ENCODE measurements at regions not wholly inside any gene's neighbourhood (a gene's known extent, or its start where the extent isn't known, plus 50 kb on each side); places are given as distances from the start of the nearest gene placed in this dataset.

DNA sequence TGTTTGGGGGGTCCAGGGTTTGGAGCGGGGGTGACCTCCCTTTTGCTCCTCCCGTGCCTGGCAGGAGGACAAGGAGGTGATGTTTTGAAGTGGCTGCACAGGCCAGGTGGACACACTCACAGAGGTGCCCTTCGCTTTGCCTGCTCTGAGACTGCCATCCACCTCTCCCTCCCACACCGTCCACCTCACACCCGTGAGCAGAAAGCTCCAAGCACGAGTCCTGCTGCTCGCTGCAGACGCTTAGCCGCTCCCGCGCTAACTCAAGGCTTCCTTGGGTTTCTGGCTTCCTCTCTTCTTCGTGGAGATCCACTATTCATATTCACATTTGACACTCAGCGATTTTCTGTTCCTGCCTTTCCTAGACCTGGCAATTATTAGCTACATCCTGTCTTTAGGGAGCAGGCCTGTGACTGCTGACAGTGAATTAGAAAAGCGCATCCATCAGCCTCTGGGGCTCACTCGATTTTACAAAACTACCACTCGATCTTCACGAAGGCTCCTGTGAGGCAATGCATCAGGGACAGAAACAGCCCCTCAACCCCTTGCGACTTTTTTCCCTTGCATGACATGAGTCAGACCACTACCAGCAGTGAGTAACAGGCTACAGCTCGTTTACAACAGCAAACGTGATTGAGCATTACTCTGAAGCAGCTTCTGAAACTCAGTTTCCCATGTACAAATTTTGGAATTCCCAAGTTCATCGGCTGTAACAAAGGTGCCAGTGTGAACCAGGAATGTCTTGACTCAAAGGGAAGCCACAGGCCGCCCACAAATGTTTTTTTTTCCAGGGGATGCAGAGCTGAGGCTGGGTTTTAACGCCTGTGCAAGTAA lies 238.7 kb upstream of the SOX11 start:
- ATAC-seq (no peak), DNase-seq (ENCODE audit: low spot score) (no peak)
- H3K4me1 Mint-ChIP-seq (ENCODE audit: low read depth in 2 of 2) = no peaks in the 10 kb centered on the region
- no peaks in the 10 kb centered on the region for H3K36me3 Mint-ChIP-seq
- H3K27me3 Mint-ChIP-seq = no peaks in the 10 kb centered on the region
- no peak overlapping the region for H3K4me3 Mint-ChIP-seq
- no peak overlapping the region for H3K27ac Mint-ChIP-seq
- H3K9me3 Mint-ChIP-seq = peaks cover 3% of the 10 kb centered on the region

DNA sequence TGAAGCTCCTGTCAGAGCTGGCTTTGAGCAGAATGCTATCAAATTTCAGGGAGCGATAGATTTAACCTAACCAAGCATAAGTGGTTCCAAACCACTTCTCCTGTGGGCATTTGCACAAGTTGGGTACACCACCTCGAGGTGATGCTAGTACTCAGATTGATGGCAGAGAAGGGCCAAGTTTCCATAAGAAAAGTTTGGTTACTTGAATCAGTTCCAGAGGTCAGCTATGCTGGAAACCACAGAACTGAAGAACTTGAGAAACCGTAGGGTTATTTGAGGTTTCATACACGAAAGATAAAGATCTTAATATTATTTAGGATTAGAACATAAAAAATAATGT lies 238.2 kb upstream of the SOX11 start:
- no peaks in the 10 kb centered on the region for H3K36me3 Mint-ChIP-seq
- no peak overlapping the region for H3K27ac Mint-ChIP-seq
- H3K4me1 Mint-ChIP-seq (ENCODE audit: low read depth in 2 of 2) = no peaks in the 10 kb centered on the region
- no peak for DNase-seq (ENCODE audit: low spot score)
- no peaks in the 10 kb centered on the region for H3K27me3 Mint-ChIP-seq
- peaks cover 3% of the 10 kb centered on the region for H3K9me3 Mint-ChIP-seq
- no peak for ATAC-seq
- no peak overlapping the region for H3K4me3 Mint-ChIP-seq

- H3K27ac Mint-ChIP-seq = no peak overlapping the region
- H3K4me1 Mint-ChIP-seq (ENCODE audit: low read depth in 2 of 2) = no peaks in the 10 kb centered on the region
- no peaks in the 10 kb centered on the region for H3K36me3 Mint-ChIP-seq
- no peak for ATAC-seq
- H3K27me3 Mint-ChIP-seq = no peaks in the 10 kb centered on the region
- peaks cover 15% of the 10 kb centered on the region for H3K9me3 Mint-ChIP-seq
- no peak overlapping the region for H3K4me3 Mint-ChIP-seq
- no peak for DNase-seq (ENCODE audit: low spot score)
Observed at GRCh38 chr2:5459041-5459440, 233.1 kb upstream of the SOX11 start.

DNA sequence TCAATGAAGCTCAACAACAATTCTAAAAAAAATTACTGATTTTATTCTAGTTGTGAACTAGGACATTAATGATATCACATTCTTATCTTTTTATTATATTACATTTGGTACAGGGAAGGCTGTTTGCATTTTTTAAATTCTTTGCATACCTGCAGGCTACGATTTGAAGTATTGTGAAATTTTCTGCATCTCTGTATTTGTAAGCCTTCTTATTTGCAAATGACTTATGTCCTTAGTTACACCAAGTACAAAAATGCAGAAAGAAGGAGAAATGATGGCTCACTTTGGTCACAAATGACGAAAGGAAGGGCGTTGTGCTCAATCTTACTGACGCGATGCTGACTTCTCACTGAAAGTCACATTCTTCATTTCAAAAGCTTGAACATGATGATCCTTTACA lies 227.5 kb upstream of the SOX11 start:
- Mint-ChIP-seq H3K4me1 (ENCODE audit: low read depth in 2 of 2) (no peaks in the 10 kb centered on the region), H3K27ac (no peak overlapping the region), H3K36me3 (no peaks in the 10 kb centered on the region), H3K4me3 (no peak overlapping the region), H3K27me3 (no peaks in the 10 kb centered on the region), H3K9me3 (peaks cover 21% of the 10 kb centered on the region)
- DNase-seq (ENCODE audit: low spot score) = no peak
- no peak for ATAC-seq

- peaks cover 18% of the 10 kb centered on the region for H3K9me3 Mint-ChIP-seq
- no peak for DNase-seq (ENCODE audit: low spot score)
- ATAC-seq = no peak
- H3K4me1 Mint-ChIP-seq (ENCODE audit: low read depth in 2 of 2) = no peaks in the 10 kb centered on the region
- no peak overlapping the region for H3K4me3 Mint-ChIP-seq
- H3K36me3 Mint-ChIP-seq = no peaks in the 10 kb centered on the region
- no peak overlapping the region for H3K27ac Mint-ChIP-seq
- no peaks in the 10 kb centered on the region for H3K27me3 Mint-ChIP-seq
Observed at GRCh38 chr2:5465859-5466258, 226.3 kb upstream of the SOX11 start.

DNA sequence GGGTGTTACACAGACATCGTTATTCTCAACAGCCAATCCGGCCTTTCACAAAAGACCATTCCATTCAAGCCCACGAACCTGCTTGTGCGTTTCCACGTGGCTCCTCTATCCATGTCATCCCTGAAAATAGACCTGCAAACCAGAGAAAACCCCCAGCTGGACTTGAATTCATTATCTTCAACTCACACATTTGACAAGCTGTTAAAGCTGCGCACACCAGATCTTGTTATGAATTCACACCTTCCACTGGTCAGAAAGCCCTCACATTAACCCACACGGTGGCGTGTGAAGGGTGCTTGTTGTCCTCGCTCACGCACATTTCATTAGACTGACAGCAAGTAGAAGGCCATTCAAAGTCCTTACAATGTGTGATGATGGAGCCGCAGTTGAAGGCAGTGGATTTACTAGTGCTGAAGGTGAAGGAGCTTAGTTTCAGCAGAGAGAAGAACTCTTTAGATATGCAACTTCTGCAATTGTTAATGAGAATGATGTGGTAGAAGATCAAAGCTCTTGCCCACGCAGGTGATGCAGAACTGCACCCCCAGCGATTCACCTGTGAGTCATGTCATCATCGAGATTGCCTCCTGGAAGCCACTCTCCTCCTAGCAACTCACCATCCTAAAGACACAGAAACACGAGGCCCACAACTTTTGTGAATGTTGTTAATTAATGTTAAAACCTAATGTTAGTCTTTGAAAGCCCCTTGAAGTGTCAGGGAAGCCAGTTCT lies 224.8 kb upstream of the SOX11 start:
- DNase-seq (ENCODE audit: low spot score) (no peak), ATAC-seq (no peak)
- H3K27me3 Mint-ChIP-seq = no peaks in the 10 kb centered on the region
- no peak overlapping the region for H3K4me3 Mint-ChIP-seq
- peaks cover 10% of the 10 kb centered on the region for H3K9me3 Mint-ChIP-seq
- no peaks in the 10 kb centered on the region for H3K4me1 Mint-ChIP-seq (ENCODE audit: low read depth in 2 of 2)
- H3K36me3 Mint-ChIP-seq = no peaks in the 10 kb centered on the region
- no peak overlapping the region for H3K27ac Mint-ChIP-seq

GRCh38 chr2:5472673-5473072 lies 219.5 kb upstream of the SOX11 start:
- Mint-ChIP-seq H3K9me3 (peaks cover 10% of the 10 kb centered on the region), H3K27me3 (no peaks in the 10 kb centered on the region), H3K4me1 (ENCODE audit: low read depth in 2 of 2) (no peaks in the 10 kb centered on the region), H3K36me3 (no peaks in the 10 kb centered on the region), H3K27ac (no peak overlapping the region), H3K4me3 (no peak overlapping the region)
- DNase-seq (ENCODE audit: low spot score) (no peak), ATAC-seq (no peak)

DNA sequence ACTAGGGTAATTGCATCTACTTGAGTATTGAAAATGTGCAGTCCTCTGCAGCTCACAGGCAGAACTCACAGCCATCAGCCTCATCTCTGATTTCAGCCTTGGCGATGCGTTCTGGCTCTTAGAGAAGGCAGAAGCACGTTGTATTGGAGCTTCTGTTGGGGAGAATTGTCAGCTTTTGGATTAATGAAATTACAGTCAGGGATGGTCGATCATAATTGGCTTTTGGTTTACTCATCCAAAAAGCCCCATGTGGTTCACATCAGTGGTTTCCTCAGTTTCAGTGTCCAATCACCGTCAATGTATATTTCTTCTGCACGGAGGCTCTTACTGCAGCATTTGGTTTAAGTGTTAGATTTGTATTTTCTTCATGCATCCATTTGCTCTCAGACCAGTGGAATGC lies 218.5 kb upstream of the SOX11 start:
- no peaks in the 10 kb centered on the region for H3K27me3 Mint-ChIP-seq

DNA sequence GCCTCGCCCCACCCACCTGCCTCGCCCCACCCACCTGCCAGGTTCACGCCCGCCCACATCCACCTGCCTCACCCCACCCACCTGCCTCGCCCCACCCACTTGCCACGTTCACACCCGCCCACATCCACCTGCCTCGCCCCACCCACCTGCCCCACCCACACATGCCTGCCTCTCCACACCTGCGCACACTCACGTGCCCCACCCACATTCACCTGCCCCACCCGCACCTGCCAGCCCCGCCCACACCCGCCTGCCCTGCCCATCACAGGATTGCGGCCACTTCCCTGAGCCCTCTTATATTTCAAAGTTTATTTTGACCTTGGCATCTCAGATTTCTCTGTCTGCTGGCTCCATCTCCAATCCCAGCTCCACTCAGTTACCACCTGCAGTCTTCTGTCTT lies 217.5 kb upstream of the SOX11 start:
- no peak for ATAC-seq

More for the DNA sequence above, 218.5 kb upstream of the SOX11 start:
- no peaks in the 10 kb centered on the region for H3K36me3 Mint-ChIP-seq
- no peaks in the 10 kb centered on the region for H3K4me1 Mint-ChIP-seq (ENCODE audit: low read depth in 2 of 2)
- ATAC-seq (no peak), DNase-seq (ENCODE audit: low spot score) (no peak)
- no peak overlapping the region for H3K27ac Mint-ChIP-seq
- H3K4me3 Mint-ChIP-seq = no peak overlapping the region
- H3K9me3 Mint-ChIP-seq = peaks cover 8% of the 10 kb centered on the region

DNA sequence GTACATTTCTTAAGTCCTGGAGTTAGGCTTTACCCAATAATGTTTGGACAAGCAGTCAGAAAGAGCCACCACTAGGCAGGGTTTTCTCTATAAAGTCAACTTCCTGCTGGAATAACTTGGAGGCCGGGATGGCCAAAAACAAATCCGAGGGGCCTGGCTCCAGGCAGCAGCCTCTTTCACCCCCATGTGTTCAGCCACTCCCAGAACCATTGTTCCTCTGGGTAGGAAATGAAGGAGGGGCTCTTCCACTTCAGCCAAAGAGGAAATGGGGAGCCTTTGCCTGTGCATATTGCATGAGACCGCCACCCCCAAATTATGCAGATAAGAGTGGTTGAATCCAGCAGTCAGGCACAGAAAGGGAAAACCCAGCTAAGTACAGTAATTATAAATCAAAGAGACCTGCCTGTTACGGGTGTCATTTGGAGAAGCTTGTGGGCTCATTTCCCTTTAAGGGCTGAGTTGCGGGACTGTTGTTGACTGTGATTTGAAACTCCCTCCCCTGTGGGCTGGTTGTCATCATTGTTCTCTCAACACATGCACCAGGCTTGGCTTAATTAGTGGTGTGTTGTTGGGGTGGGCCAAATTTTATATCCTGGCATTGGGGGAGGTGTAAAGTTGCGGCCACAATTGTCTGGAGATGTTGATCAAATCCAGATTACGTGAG lies 212.8 kb upstream of the SOX11 start:
- Mint-ChIP-seq H3K27me3 (no peaks in the 10 kb centered on the region), H3K27ac (no peak overlapping the region), H3K36me3 (no peaks in the 10 kb centered on the region), H3K4me3 (no peak overlapping the region), H3K4me1 (ENCODE audit: low read depth in 2 of 2) (no peaks in the 10 kb centered on the region), H3K9me3 (peaks cover 13% of the 10 kb centered on the region)
- ATAC-seq (no peak), DNase-seq (ENCODE audit: low spot score) (no peak)

More for the DNA sequence above, 217.5 kb upstream of the SOX11 start:
- DNase-seq (ENCODE audit: low spot score) = no peak
- H3K36me3 Mint-ChIP-seq = no peaks in the 10 kb centered on the region
- H3K9me3 Mint-ChIP-seq = peaks cover 8% of the 10 kb centered on the region
- H3K4me3 Mint-ChIP-seq = no peak overlapping the region
- H3K27me3 Mint-ChIP-seq = no peaks in the 10 kb centered on the region
- H3K4me1 Mint-ChIP-seq (ENCODE audit: low read depth in 2 of 2) = no peaks in the 10 kb centered on the region
- H3K27ac Mint-ChIP-seq = no peak overlapping the region

GRCh38 chr2:5482929-5483331 lies 209.3 kb upstream of the SOX11 start:
- Mint-ChIP-seq H3K27ac (no peak overlapping the region), H3K27me3 (no peaks in the 10 kb centered on the region), H3K9me3 (peaks cover 8% of the 10 kb centered on the region), H3K36me3 (no peaks in the 10 kb centered on the region), H3K4me3 (no peak overlapping the region), H3K4me1 (ENCODE audit: low read depth in 2 of 2) (no peaks in the 10 kb centered on the region)
- ATAC-seq = no peak
- no peak for DNase-seq (ENCODE audit: low spot score)

- H3K36me3 Mint-ChIP-seq = no peaks in the 10 kb centered on the region
- no peaks in the 10 kb centered on the region for H3K4me1 Mint-ChIP-seq (ENCODE audit: low read depth in 2 of 2)
- DNase-seq (ENCODE audit: low spot score) = no peak
- H3K27ac Mint-ChIP-seq = no peak overlapping the region
- no peaks in the 10 kb centered on the region for H3K27me3 Mint-ChIP-seq
- no peak overlapping the region for H3K4me3 Mint-ChIP-seq
- H3K9me3 Mint-ChIP-seq = peaks cover 11% of the 10 kb centered on the region
- ATAC-seq = no peak
Observed at GRCh38 chr2:5484868-5485267, 207.3 kb upstream of the SOX11 start.

DNA sequence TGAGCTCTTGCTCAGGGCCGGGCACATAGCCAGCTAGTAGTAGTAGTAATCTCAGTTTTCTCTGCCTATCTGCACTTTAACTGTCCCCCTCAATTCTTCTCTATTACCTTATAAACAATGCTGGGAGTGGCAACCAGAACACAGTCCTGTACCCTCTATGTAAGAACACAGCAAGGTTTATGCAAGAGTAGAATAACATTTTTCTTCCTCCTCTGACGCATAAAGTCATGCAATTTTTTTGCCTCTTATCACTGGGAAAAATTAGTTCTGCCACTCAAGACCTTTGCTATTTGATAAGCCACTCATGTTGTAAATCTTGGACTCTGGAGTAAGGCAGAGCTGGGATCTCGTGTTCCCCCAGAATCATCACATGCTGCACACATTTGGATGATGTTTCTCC lies 200.7 kb upstream of the SOX11 start:
- no peak for DNase-seq (ENCODE audit: low spot score)
- no peaks in the 10 kb centered on the region for H3K4me1 Mint-ChIP-seq (ENCODE audit: low read depth in 2 of 2)
- no peak overlapping the region for H3K4me3 Mint-ChIP-seq
- H3K36me3 Mint-ChIP-seq = no peaks in the 10 kb centered on the region
- no peak overlapping the region for H3K27ac Mint-ChIP-seq
- no peaks in the 10 kb centered on the region for H3K27me3 Mint-ChIP-seq
- peaks cover 8% of the 10 kb centered on the region for H3K9me3 Mint-ChIP-seq
- no peak for ATAC-seq

GRCh38 chr2:5493256-5493655 lies 198.9 kb upstream of the SOX11 start:
- peaks cover 6% of the 10 kb centered on the region for H3K9me3 Mint-ChIP-seq
- DNase-seq (ENCODE audit: low spot score) (no peak), ATAC-seq (no peak)
- no peaks in the 10 kb centered on the region for H3K27me3 Mint-ChIP-seq
- H3K36me3 Mint-ChIP-seq = no peaks in the 10 kb centered on the region
- H3K4me3 Mint-ChIP-seq = no peak overlapping the region
- no peaks in the 10 kb centered on the region for H3K4me1 Mint-ChIP-seq (ENCODE audit: low read depth in 2 of 2)
- H3K27ac Mint-ChIP-seq = no peak overlapping the region
